ENCODE measurements at regions not wholly inside any gene's neighbourhood (a gene's known extent, or its start where the extent isn't known, plus 50 kb on each side); places are given as distances from the start of the nearest gene placed in this dataset.

DNA sequence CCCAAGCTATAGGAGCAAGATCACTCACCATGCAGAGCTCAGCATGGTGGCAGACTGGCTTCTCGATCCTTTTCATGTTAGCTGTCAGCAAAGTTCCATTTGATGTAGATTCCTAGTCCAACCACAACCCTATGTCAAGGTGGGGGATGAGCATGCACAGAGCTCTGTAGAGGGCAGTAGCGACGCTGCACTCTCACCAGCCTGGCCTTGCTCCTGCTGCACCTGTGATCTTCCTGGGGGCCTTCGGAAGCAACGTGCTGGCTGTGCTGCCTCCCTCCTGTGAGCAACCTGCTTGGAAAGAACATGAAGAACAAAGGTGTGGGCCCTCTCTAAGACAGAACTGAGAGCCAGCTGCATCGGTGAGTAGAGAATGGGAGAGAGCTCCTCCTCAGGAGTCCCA, 479.4 kb upstream of the MYT1L start:
- no peak for TF ChIP-seq CTCF (IDR thresholded peaks at IDR 0.05)
- no peak for TF ChIP-seq POLR2A (IDR thresholded peaks at IDR 0.05)

Measured in body of pancreas (tissue), 4 donors.